ENCODE measurements at regions not wholly inside any gene's neighbourhood (a gene's known extent, or its start where the extent isn't known, plus 50 kb on each side); places are given as distances from the start of the nearest gene placed in this dataset.

- in situ Hi-C loops (cut with HindIII; ENCODE audit: low sequenced_read_pairs), result no loop called here
Measured at GRCh38 chr12:84807249-84807648, 105.3 kb downstream of the SLC6A15 start.

- in situ Hi-C loops (cut with HindIII; ENCODE audit: low sequenced_read_pairs), result no loop called here
Measured at GRCh38 chr12:84805474-84805858, 107.1 kb downstream of the SLC6A15 start.

GRCh38 chr12:84804691-84805473 lies 107.7 kb downstream of the SLC6A15 start:
- in situ Hi-C loops (cut with HindIII; ENCODE audit: low sequenced_read_pairs), result no loop called here

- in situ Hi-C loops (cut with HindIII; ENCODE audit: low sequenced_read_pairs), result no loop called here
Measured at GRCh38 chr12:84803661-84804060, 108.9 kb downstream of the SLC6A15 start.

- in situ Hi-C loops (cut with HindIII; ENCODE audit: low sequenced_read_pairs), result no loop called here
Measured at GRCh38 chr12:84802161-84802560, 110.4 kb downstream of the SLC6A15 start.

- in situ Hi-C loops (cut with HindIII; ENCODE audit: low sequenced_read_pairs), result no loop called here
Measured at GRCh38 chr12:84793558-84794367, 118.8 kb downstream of the SLC6A15 start.

- in situ Hi-C loops (cut with HindIII; ENCODE audit: low sequenced_read_pairs), result no loop called here
Measured at GRCh38 chr12:84791444-84791843, 121.2 kb downstream of the SLC6A15 start.

- in situ Hi-C loops (cut with HindIII; ENCODE audit: low sequenced_read_pairs), result no loop called here
Measured at GRCh38 chr12:84789184-84789583, 123.4 kb downstream of the SLC6A15 start.

- in situ Hi-C loops (cut with HindIII; ENCODE audit: low sequenced_read_pairs), result no loop called here
Measured at GRCh38 chr12:84787253-84787652, 125.3 kb downstream of the SLC6A15 start.

GRCh38 chr12:84786622-84787021 lies 126.0 kb downstream of the SLC6A15 start:
- in situ Hi-C loops (cut with HindIII; ENCODE audit: low sequenced_read_pairs), result no loop called here

- in situ Hi-C loops (cut with HindIII; ENCODE audit: low sequenced_read_pairs), result no loop called here
Measured at GRCh38 chr12:84785951-84786350, 126.6 kb downstream of the SLC6A15 start.

- in situ Hi-C loops (cut with HindIII; ENCODE audit: low sequenced_read_pairs), result no loop called here
Measured at GRCh38 chr12:84785281-84785680, 127.3 kb downstream of the SLC6A15 start.

GRCh38 chr12:84779169-84779568 lies 133.4 kb downstream of the SLC6A15 start:
- in situ Hi-C loops (cut with HindIII; ENCODE audit: low sequenced_read_pairs), result no loop called here

- in situ Hi-C loops (cut with HindIII; ENCODE audit: low sequenced_read_pairs), result no loop called here
Measured at GRCh38 chr12:84772281-84772680, 140.3 kb downstream of the SLC6A15 start.

- in situ Hi-C loops (cut with HindIII; ENCODE audit: low sequenced_read_pairs), result no loop called here
Measured at GRCh38 chr12:84767079-84767478, 145.5 kb downstream of the SLC6A15 start.

GRCh38 chr12:84766375-84766774 lies 146.2 kb downstream of the SLC6A15 start:
- in situ Hi-C loops (cut with HindIII; ENCODE audit: low sequenced_read_pairs), result no loop called here

GRCh38 chr12:84764001-84764400 lies 148.6 kb downstream of the SLC6A15 start:
- in situ Hi-C loops (cut with HindIII; ENCODE audit: low sequenced_read_pairs), result no loop called here

GRCh38 chr12:84763107-84763506 lies 149.5 kb downstream of the SLC6A15 start:
- in situ Hi-C loops (cut with HindIII; ENCODE audit: low sequenced_read_pairs), result no loop called here

GRCh38 chr12:84760091-84760865 lies 152.3 kb downstream of the SLC6A15 start:
- in situ Hi-C loops (cut with HindIII; ENCODE audit: low sequenced_read_pairs), result no loop called here

- in situ Hi-C loops (cut with HindIII; ENCODE audit: low sequenced_read_pairs), result no loop called here
Measured at GRCh38 chr12:84757978-84758377, 154.6 kb downstream of the SLC6A15 start.

GRCh38 chr12:84756961-84757360 lies 155.6 kb downstream of the SLC6A15 start:
- in situ Hi-C loops (cut with HindIII; ENCODE audit: low sequenced_read_pairs), result no loop called here

All from DLD1 (cell line).